ENCODE measurements at regions not wholly inside any gene's neighbourhood (a gene's known extent, or its start where the extent isn't known, plus 50 kb on each side); places are given as distances from the start of the nearest gene placed in this dataset.

- TF ChIP-seq POLR2A (IDR thresholded peaks at IDR 0.05) (no peak), CTCF (IDR thresholded peaks at IDR 0.05) (no peak)
Measured at GRCh38 chr20:7415427-7415826, 524.8 kb downstream of the HAO1 start.

Measured in Peyer's patch (tissue), 4 donors.